GM03348 (cell line): ENCODE measurements at regions not wholly inside any gene's neighbourhood (a gene's known extent, or its start where the extent isn't known, plus 50 kb on each side); places are given as distances from the start of the nearest gene placed in this dataset.
A peak's percentile ranks its signal among the peaks of the same experiment; 100 is the strongest.

ENCODE experiments used
- DNase-seq: peaks from one replicate; pipeline ENCODE4 v3.0.0; 2012; ENCODE audit warnings: low spot score

DNA sequence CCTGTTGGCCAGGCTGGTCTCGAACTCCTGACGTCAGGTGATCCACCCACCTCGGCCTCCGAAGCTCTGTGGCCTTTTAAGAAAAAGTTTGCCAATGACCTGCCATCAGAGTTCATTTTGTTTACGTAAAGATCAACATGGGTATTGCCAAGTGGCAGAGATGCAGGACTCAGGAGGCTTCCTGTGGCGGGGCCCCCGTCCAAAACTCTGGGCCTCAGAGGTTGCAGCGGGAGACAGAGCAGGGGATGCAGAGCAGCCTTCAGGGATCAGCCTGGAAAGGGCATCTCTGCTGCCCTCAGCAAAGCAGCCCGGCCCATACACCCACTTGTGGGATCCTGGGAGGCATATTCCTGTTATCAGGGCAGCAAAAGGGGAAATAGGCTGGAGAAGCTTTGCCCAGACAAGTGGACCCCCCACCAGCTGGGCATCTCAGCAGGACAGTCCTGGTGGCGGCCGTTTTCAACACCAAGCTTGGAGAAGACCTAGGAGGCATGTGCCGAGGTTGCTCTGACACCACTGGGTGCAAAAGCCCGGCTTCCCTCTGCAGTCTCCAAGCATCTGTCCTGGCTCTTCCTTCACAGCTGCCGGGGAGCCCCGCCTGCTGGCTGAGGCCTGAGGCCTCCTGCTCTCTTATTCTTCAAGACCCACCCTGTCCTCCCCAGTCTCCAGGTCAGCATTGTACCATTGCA lies 1152.4 kb downstream of the BRD1 start:
- DNase-seq = no peak

GRCh38 chr22:48673806-48674500 lies 1153.7 kb downstream of the BRD1 start:
- no peak for DNase-seq

GRCh38 chr22:48672387-48672786 lies 1155.3 kb downstream of the BRD1 start:
- no peak for DNase-seq

DNA sequence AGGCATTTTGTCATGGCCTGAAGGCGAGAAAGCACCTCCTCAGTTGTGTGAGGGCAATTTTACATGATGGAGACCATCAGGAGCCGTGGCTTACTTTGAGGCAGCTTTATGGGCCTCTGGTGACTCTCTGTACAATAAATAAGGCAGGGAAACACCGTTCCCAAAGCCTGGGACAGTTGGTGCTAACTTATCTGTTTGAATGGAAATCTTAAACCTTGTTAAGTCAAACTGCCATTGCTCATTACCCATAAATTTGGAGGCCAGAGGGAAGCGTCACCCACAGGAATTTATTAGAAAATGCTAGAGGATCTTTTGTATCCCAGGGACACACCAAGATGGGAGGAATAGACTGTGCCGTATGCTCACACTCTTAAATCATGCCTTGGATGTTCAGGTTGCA lies 1156.9 kb downstream of the BRD1 start:
- no peak for DNase-seq

DNA sequence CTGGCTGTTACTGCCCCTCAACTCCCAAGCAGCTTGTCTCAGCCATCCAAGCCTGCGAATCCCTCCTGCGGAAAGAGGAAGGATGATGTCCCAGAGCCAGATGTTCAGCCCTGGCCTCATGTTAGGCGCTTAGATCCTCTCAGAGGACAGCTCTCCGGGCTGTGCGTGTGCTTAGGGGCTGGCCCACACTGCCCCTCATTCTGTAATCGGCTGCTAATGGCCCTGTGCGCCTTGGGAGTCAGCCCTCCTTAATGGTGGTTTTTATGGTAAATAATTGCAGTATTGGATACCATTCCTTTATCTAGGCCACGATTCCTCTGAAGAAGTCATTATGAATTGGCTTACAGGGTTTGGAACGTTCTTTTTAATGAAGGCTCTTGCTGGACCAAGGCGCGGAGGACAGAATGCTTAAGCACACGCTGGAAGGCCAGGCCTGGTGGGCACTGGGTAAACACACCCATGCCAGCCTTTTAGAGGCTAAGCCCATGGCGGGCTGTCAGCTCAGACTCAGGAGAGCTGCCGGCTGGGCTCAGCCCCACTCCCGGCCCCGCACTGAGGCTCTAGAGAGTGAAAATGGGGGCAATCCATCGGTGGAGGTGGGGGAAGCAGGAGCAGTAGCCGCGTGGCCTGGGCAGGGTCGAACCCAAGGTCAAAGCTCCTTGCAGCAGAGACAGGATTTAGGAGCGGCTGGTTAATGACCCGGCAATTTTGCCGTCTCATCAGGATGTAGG lies 1157.5 kb downstream of the BRD1 start:
- no peak for DNase-seq

GRCh38 chr22:48669226-48669625 lies 1158.4 kb downstream of the BRD1 start:
- DNase-seq = no peak

DNA sequence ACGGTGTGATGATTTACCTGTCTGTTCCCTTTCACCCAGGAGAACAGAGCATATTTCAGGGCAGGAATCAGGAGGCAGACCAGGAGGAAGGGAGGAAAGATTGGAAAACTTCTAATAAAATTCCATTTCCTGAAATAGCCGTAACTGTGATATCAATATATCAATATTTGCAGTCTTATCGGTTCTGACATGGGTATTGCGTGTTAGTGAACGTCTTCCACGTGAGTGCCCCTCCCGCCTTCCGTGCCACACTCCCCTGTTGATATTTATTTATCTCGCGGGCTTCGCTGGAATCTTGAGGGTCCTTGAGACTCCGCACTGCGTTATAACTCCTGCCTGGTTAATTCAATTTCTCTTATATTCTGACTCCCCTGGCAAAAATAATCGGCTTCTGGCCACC lies 1160.4 kb downstream of the BRD1 start:
- no peak for DNase-seq

- no peak for DNase-seq
Measured at GRCh38 chr22:48666620-48667019, 1161.1 kb downstream of the BRD1 start.

DNA sequence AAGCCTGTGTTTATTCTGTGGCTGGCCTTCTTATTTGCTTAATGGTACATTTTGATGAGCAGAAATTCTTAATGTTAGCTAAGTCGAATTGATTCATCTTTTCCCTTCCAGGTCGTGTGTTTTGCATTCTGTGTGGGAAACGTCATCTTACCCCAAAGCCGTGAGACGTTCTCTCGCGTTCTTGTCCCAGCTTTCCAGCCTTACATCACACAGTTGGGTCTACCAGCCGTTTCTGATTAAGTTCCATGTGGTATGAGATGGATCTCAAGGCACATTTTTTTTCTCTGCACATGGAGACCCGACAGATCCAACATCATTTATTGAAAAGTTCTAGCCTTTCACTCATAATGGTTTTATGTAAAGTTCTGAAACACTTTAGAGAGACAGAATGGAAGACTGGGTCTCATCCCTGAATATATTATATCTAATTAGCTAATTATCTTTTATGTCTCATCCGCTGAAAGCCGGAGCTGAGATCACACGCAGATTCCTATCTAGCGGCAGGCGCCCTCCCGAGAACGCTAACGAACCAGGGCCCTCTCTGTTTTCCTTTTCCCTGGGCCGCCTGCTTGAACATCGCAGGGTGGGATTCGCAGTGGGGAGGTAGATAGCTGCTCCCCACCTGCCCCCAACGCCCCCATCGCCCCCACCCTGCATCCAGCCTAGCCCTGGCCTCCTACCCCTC lies 1162.2 kb downstream of the BRD1 start:
- peak; percentile 74 for DNase-seq

- no peak for DNase-seq
Measured at GRCh38 chr22:48664586-48664985, 1163.1 kb downstream of the BRD1 start.

DNA sequence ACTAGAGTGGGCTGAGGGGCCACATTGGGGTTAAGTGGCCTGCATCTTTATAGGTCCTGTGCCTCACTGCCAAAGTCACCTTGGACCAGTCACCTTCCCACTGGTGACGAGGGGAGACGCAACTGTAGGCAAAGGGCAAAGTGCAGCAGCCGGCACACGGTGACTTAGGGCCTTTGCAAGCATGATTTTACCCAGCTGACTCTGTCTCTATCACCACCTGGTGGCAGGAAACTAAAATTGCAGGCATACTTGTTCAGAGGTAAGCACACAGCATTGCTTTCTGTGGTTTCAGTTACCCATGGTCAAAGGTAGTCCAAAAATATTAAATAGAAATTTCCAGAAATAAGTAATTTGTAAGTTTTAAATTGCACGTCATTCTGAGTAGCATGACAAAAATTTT lies 1164.4 kb downstream of the BRD1 start:
- DNase-seq = no peak

DNA sequence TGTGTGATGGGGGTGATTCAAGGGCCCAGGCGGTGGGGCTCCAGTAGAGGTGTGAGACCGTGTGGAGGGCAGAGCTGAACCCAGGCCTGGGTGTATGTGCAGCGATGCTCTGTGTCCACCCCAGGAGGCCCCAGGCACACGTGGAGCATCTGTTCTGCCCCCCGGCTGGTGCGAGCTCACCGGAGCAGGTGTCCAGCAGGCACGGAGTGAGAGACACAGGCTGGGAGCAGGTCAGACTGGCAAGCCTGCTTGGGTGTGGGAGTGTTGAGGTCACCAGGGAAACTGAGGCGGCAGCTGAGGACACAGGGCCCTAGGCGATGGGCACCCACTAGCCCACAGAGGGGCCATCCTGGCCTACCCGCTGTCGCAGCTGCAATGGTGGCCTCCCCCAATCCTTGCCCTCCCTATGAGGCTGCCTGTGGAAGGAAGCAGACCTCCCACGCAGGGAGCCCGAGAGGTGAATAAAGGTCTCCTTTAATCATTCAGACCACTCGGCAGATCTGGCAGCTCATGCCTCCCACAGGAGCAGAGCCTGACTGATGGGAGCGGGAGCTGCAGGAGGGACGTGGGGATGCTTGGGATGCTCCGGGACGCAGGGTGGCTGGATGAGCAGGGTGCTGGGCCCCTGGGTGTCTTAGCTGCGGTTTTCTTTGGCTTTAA lies 1165.1 kb downstream of the BRD1 start:
- no peak for DNase-seq

GRCh38 chr22:48661984-48662383 lies 1165.7 kb downstream of the BRD1 start:
- DNase-seq = no peak

DNA sequence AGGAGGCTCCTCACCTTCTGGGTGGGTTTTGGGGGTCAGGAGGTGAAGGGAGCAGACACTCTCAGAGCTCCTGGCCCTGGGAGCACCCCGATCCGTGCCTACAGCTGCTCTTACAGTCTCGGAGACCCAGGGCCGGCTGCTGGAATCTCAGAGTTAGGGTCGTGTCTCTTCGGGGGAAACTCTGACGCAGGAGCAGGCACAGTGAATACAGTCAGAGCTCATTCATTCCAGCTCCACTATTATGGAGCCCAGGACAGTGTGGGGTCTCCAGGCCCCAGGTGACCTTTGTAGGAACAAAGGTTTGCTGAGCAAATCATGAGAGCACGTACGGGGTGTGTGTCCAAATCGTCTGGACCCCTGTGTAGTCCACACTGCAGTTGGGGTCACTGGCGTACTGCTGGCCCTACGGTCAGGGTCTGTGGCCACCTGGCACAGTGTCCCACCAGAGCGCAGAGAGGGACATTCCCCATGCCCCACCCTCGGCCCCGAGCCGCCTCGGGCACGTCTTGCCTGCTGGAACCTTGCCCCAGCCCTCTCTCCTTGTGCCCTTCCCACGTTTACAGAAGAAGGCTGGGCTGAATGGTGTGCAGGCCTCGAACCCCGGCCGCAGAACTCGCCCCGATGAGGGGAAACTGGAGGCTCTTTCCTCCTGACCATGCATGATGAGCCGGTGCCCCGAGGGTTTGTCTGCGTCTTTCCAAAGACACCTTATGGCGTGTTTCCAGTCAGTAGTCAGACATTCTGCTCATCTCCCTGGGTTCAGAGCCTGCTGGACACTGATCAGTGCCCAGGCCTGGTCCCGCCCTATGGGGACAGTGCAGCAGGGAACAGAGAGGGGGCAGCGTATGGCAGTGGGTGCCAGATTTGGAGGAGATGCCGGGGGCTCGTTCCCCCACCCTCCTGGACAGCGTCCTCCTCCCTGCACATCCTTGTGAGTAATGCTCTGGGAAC lies 1166.6 kb downstream of the BRD1 start:
- DNase-seq = peak; percentile 40

DNA sequence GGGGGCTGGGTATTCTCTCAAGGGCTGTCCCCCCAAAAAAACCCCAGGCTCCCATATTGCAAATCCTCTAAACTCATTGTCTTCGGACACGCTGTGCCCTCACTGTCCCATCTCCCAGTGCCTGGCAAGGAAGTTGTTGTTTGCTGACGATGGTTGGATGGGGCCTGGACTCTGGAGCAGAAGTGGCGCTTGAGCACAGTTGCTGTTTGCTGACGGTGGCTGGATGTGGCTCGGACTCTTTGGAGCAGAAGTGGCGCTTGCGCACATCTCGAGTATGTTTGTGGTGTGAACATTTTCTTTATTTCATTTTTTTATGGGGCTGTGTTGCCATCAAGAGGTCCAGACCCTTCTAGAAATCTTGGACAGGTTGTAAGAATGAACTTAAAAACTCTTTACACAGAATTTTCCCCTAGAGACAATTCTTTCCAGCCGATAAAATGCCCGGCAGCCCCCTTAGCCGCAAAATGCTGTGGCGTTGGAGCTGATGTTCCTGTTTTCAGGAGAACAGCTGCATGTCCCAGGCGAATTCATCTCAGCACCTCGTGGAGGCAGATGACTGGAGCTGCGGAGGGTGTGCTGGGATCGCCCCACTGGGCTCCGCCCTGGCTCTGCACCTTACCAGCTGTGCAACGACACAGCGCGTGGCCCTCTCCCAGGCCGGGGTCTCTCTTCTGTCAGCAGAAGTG lies 1167.4 kb downstream of the BRD1 start:
- no peak for DNase-seq

DNA sequence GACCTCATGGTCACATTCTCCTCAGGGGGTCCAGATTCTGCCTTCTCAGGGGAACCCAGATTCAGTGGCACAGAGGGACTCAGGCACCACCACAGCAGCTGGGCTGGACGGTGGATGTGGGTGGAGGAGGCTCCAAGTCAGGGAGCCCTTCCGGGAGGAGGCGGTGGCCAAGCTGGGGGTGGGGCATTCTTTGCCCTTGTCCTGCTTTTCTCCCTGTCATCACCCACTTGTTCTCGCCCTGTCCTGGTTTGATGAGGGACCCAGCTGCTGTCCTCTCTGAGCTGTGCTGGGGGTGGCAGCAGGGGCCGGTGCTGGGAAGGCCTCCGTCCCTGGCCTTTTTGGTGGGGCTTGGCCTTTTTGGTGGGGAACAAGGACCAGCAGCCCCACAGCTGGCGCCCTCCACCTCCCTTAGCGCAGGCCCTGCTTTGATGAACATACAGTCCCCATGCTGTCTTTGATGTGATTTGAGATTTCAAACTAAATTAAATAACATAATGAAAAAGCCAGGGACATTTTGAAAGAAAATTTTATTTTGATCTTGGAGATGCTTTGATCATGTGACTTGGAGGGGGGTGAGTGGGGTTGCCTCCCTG lies 1168.2 kb downstream of the BRD1 start:
- DNase-seq = no peak

- DNase-seq = no peak
Measured at GRCh38 chr22:48658871-48659270, 1168.8 kb downstream of the BRD1 start.

GRCh38 chr22:48658246-48658645 lies 1169.4 kb downstream of the BRD1 start:
- DNase-seq = no peak

DNA sequence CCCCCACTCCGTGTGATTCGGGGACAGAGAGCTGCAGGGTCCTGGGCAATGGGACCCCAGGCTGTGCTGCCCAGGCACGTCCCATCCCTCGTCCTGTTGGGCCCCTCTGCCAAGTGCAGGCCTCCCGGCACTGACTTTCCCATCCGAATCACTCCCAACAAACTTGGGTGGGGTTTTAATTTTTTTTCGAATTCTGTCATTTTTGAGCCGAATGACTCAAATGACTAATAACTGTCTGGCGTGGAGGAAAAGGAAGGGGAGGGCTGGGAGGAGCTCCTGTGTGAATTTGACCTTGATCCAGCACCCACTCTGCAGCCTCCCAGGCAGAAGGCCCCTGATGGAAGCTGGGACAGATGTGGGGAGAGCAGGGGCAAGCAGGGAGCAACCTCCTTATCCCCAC lies 1173.2 kb downstream of the BRD1 start:
- peak; percentile 91 for DNase-seq

DNA sequence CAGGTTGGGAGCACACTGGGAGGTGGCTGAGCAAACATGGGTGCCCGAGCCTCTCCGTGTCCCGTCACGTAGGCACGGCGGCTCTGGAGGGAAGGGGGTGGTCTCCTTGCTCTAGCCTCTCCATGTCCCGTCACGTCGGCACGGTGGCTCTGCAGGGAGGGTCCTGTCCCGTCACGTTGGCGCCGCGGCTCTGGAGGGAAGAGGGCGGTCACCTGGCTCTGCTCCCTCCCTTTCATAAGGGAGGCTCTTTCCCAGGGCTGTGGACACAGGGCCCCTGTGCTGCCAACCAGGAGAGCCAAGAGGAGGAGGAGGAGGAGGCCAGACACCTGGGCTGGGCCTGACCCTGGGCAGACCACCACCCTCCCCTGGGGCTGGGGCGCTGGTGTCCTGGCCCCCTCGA lies 1173.7 kb downstream of the BRD1 start:
- no peak for DNase-seq
